GM23248 (cell line): ENCODE measurements at regions not wholly inside any gene's neighbourhood (a gene's known extent, or its start where the extent isn't known, plus 50 kb on each side); places are given as distances from the start of the nearest gene placed in this dataset.

Experiments used
- DNase-seq: peaks from one replicate; pipeline ENCODE4 v3.0.0-alpha.2; 2015
- H2AFZ ChIP-seq: fragments of 200-600 bp; sonication (generic); 2 replicates; pipeline ENCODE4 v1.6.1; 2016; ENCODE audit warnings: antibody characterized with exemption
- H3F3A ChIP-seq: fragments of 200-600 bp; sonication (generic); 2 replicates; pipeline ENCODE4 v1.6.1; 2016; ENCODE audit warnings: mild to moderate bottlenecking, antibody characterized with exemption, mixed run types; ENCODE audit not compliant: insufficient read depth
- H3K27ac ChIP-seq: fragments of 200-600 bp; sonication (generic); 2 replicates; pipeline ENCODE4 v1.5.1; 2016; ENCODE audit warnings: mild to moderate bottlenecking
- H3K27me3 ChIP-seq: fragments of 200-600 bp; sonication (generic); replicated peaks from 2 replicates; pipeline ENCODE4 v1.6.1; 2016; ENCODE audit warnings: mild to moderate bottlenecking; ENCODE audit not compliant: insufficient read depth
- H3K36me3 ChIP-seq: fragments of 200-600 bp; sonication (generic); 2 replicates; pipeline ENCODE4 v1.6.1; 2016; ENCODE audit warnings: low read depth, mild to moderate bottlenecking
- H3K4me1 ChIP-seq: fragments of 200-600 bp; sonication (generic); 2 replicates; pipeline ENCODE4 v1.6.1; 2016; ENCODE audit warnings: mild to moderate bottlenecking; ENCODE audit not compliant: insufficient read depth
- H3K4me2 ChIP-seq: fragments of 200-600 bp; sonication (generic); one replicate; pipeline ENCODE4 v1.6.1; 2016; ENCODE audit warnings: mild to moderate bottlenecking; ENCODE audit not compliant: unreplicated experiment
- H3K4me3 ChIP-seq: fragments of 200-600 bp; sonication (generic); 2 replicates; pipeline ENCODE4 v1.5.1; 2016; ENCODE audit warnings: mild to moderate bottlenecking
- H3K79me2 ChIP-seq: fragments of 200-600 bp; sonication (generic); 2 replicates; pipeline ENCODE4 v1.6.1; 2016; ENCODE audit warnings: mild to moderate bottlenecking; ENCODE audit not compliant: insufficient read depth
- H3K9ac ChIP-seq: fragments of 200-600 bp; sonication (generic); 2 replicates; pipeline ENCODE4 v1.6.1; 2016; ENCODE audit warnings: mild to moderate bottlenecking
- H3K9me2 ChIP-seq: fragments of 200-600 bp; sonication (generic); 2 replicates; pipeline ENCODE4 v1.6.1; 2016; ENCODE audit warnings: mixed run types, mild to moderate bottlenecking, moderate library complexity; ENCODE audit not compliant: insufficient read depth
- H3K9me3 ChIP-seq: fragments of 200-600 bp; sonication (generic); one replicate; pipeline ENCODE4 v1.6.1; 2017; ENCODE audit warnings: low read depth
- H4K20me1 ChIP-seq: fragments of 200-600 bp; sonication (generic); 2 replicates; pipeline ENCODE4 v1.6.0; 2016; ENCODE audit not compliant: insufficient read depth
- EZH2 ChIP-seq: fragments of 200-600 bp; sonication (generic); IDR thresholded peaks from 2 replicates; pipeline ENCODE4 v1.6.1; 2018; ENCODE audit warnings: antibody characterized with exemption, mild to moderate bottlenecking; ENCODE audit not compliant: insufficient read depth, poor library complexity, severe bottlenecking
- EZH2phosphoT487 ChIP-seq: fragments of 200-600 bp; sonication (generic); IDR thresholded peaks from 2 replicates; pipeline ENCODE4 v1.6.1; 2018; ENCODE audit warnings: antibody characterized with exemption, moderate library complexity, mild to moderate bottlenecking, low read depth; ENCODE audit not compliant: insufficient read depth
- WGBS, 2 experiments: methylation state at CpG; one replicate each; pipeline ENCODE4 v1.1.6; 2015 to 2017; ENCODE audit warnings: low lambda C conversion rate in 2 of 2, low coverage in 1 of 2; ENCODE audit errors: missing lambda C conversion rate in 2 of 2; 5-methylcytosine and 5-hydroxymethylcytosine counted together
- in situ Hi-C: fragments of 300-500 bp; cut with MboI; formaldehyde crosslinking; loops from 2 replicates; pipeline ENCODE4 v1.15.0; 2020

DNA sequence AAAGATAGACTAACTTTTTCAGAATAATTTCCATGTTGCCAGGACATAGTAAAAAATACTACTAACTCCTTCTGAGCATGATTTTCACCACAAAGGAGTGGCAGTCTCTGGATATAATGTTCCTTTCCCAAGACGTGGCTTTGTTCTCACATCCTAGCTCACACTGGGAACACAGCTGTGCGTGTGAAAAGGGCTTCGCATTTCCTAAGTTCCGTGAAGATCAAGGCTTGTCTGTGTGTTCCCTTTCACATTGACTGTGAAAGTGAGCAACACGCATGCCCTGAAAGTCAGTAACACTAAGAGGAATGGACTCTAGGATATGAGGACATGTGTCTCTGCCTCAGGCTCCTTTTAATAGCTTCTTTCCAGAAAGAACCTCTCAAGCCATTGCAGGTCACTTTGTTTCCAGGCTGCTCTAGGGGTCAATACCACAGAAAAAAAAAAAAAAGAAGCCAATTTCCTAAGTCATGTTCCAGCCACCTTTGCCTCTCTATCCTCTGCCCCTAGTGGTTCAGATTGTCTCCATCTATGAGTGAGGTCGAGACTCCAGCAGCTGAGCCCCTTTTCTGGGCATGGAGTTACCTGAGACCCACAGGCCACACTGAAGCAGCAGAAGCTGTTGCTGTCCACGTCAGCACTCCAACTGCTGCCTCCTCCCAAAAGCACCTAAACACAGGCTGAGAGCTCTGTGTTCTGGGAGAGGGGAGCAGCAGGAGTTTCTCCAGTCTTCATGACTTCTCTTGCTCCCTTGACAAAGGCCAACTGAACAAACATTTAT, 355.9 kb downstream of the RSL24D1 start:
- no peak for DNase-seq
- no peaks in the 10 kb centered on the region for H3K79me2 ChIP-seq
- in situ Hi-C loops = no loop called here
- H2AFZ ChIP-seq = no peak overlapping the region
- H3K27ac ChIP-seq = no peak overlapping the region
- TF ChIP-seq EZH2 = no peak
- no peak for TF ChIP-seq EZH2phosphoT487
- no peaks in the 10 kb centered on the region for H3F3A ChIP-seq
- no peaks in the 10 kb centered on the region for H3K4me1 ChIP-seq
- no peak overlapping the region for H3K9ac ChIP-seq
- H3K9me3 ChIP-seq = no peaks in the 10 kb centered on the region
- no peaks in the 10 kb centered on the region for H3K36me3 ChIP-seq
- H3K27me3 ChIP-seq = no peaks in the 10 kb centered on the region
- no peaks in the 10 kb centered on the region for H4K20me1 ChIP-seq
- no peak overlapping the region for H3K4me3 ChIP-seq
- H3K4me2 ChIP-seq = no peak overlapping the region
- no peaks in the 10 kb centered on the region for H3K9me2 ChIP-seq
- WGBS, 2 experiments = 19 to 28% methylated on average over 7 of the region's 7 CpGs

- Histone ChIP-seq H3K9ac (no peak overlapping the region), H3K9me3 (no peaks in the 10 kb centered on the region), H3K4me3 (no peak overlapping the region), H3K27me3 (no peaks in the 10 kb centered on the region), H2AFZ (no peak overlapping the region), H3K4me1 (no peaks in the 10 kb centered on the region), H4K20me1 (no peaks in the 10 kb centered on the region), H3K4me2 (no peak overlapping the region), H3K79me2 (no peaks in the 10 kb centered on the region), H3K27ac (no peak overlapping the region), H3K36me3 (no peaks in the 10 kb centered on the region), H3F3A (no peaks in the 10 kb centered on the region), H3K9me2 (no peaks in the 10 kb centered on the region)
- in situ Hi-C loops = no loop called here
- no peak for DNase-seq
- TF ChIP-seq EZH2 (no peak), EZH2phosphoT487 (no peak)
- 3 to 4% methylated on average over 2 of the region's 2 CpGs for WGBS, 2 experiments
Measured at GRCh38 chr15:54839379-54839778, 357.4 kb downstream of the RSL24D1 start.

- Histone ChIP-seq H3K4me1 (no peaks in the 10 kb centered on the region), H3K27me3 (no peaks in the 10 kb centered on the region), H3K4me3 (no peak overlapping the region), H3F3A (no peaks in the 10 kb centered on the region), H2AFZ (no peak overlapping the region), H3K79me2 (no peaks in the 10 kb centered on the region), H3K4me2 (no peak overlapping the region), H3K9ac (no peak overlapping the region), H3K9me3 (no peaks in the 10 kb centered on the region), H3K9me2 (no peaks in the 10 kb centered on the region), H3K27ac (no peak overlapping the region), H3K36me3 (no peaks in the 10 kb centered on the region), H4K20me1 (no peaks in the 10 kb centered on the region)
- DNase-seq = no peak
- no peak for TF ChIP-seq EZH2
- TF ChIP-seq EZH2phosphoT487 = no peak
- 9% methylated on average over 5 of the region's 5 CpGs for WGBS, 2 experiments
- in situ Hi-C loops = no loop called here
Measured at GRCh38 chr15:54836052-54836795, 360.5 kb downstream of the RSL24D1 start.

DNA sequence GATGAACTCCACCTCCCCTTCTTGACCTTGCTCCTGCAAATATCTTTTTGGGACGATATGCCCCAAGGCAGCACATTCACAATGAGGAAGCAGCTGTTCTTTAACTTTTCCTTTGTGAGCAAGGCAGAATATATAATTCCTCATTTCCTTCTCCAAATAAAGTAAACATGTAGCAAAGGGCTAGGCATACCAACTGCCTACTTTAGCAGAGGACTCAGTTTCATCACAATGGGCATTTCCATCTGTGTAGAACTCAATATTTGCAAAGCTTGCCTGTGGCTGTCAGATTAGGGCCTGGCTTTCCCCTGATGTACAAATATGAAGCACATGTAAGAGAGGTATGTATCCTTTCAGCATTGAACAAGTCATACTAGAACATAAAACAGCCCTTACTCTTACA, 366.9 kb downstream of the RSL24D1 start:
- Histone ChIP-seq H3K9ac (no peak overlapping the region), H3K4me2 (no peak overlapping the region), H3K36me3 (no peaks in the 10 kb centered on the region), H3K9me3 (no peaks in the 10 kb centered on the region), H2AFZ (no peak overlapping the region), H3K9me2 (no peaks in the 10 kb centered on the region), H3K27me3 (no peaks in the 10 kb centered on the region), H3F3A (no peaks in the 10 kb centered on the region), H4K20me1 (no peaks in the 10 kb centered on the region), H3K4me3 (no peak overlapping the region), H3K27ac (no peak overlapping the region), H3K79me2 (no peaks in the 10 kb centered on the region), H3K4me1 (no peaks in the 10 kb centered on the region)
- whole genome bisulfite sequencing, 2 experiments = 0 to 3% methylated on average over 1 of the region's 1 CpG
- TF ChIP-seq EZH2 = no peak
- no peak for TF ChIP-seq EZH2phosphoT487
- no peak for DNase-seq
- in situ Hi-C loops = no loop called here
